ENCODE measurements at regions not wholly inside any gene's neighbourhood (a gene's known extent, or its start where the extent isn't known, plus 50 kb on each side); places are given as distances from the start of the nearest gene placed in this dataset.

DNA sequence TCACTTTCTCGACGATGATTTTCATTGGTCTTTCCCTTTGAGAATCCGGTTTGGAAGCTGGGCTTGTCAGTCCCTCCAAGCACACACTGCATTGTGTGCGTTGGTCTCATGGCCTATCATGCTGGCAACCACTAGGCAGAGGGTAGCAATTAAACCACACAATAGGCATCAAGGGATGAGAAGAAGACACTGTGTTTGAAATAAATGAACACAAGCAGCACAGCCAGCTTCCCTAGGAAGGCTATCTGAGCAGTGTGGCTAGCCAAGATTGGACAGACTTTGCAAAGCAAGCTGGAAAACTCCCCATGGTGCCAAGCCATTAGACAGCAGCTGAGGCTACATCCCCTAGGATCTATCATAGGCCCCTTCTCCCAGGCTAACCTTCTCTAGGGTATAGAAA is 288.7 kb downstream of the NUF2 start:
- ATAC-seq (no peak), DNase-seq (ENCODE audit: low read depth, low spot score) (no peak)
- POLR2A ChIA-PET, result no interaction called here
- H3K4me1 ChIP-seq (ENCODE audit: control insufficient read depth, insufficient read depth, low read length), result no peaks in the 10 kb centered on the region
- in situ Hi-C loops (cut with HindIII; ENCODE audit: low pct_unique_long_range_greater_than_20kb, low sequenced_read_pairs) (no loop called here), intact Hi-C loops (cut with micrococcal nuclease; ENCODE audit: unreplicated experiment) (no loop called here)
- TF ChIP-seq POLR2AphosphoS5 (IDR thresholded peaks at IDR 0.05; ENCODE audit: low read depth, low read length) (no peak), SIN3A (IDR thresholded peaks at IDR 0.05; ENCODE audit: borderline replicate concordance, insufficient read depth, low read depth, low read length) (no peak), TCF7L2 (IDR thresholded peaks at IDR 0.05; ENCODE audit: low read depth, low read length) (no peak)
- TF ChIP-seq, protein P1, sequence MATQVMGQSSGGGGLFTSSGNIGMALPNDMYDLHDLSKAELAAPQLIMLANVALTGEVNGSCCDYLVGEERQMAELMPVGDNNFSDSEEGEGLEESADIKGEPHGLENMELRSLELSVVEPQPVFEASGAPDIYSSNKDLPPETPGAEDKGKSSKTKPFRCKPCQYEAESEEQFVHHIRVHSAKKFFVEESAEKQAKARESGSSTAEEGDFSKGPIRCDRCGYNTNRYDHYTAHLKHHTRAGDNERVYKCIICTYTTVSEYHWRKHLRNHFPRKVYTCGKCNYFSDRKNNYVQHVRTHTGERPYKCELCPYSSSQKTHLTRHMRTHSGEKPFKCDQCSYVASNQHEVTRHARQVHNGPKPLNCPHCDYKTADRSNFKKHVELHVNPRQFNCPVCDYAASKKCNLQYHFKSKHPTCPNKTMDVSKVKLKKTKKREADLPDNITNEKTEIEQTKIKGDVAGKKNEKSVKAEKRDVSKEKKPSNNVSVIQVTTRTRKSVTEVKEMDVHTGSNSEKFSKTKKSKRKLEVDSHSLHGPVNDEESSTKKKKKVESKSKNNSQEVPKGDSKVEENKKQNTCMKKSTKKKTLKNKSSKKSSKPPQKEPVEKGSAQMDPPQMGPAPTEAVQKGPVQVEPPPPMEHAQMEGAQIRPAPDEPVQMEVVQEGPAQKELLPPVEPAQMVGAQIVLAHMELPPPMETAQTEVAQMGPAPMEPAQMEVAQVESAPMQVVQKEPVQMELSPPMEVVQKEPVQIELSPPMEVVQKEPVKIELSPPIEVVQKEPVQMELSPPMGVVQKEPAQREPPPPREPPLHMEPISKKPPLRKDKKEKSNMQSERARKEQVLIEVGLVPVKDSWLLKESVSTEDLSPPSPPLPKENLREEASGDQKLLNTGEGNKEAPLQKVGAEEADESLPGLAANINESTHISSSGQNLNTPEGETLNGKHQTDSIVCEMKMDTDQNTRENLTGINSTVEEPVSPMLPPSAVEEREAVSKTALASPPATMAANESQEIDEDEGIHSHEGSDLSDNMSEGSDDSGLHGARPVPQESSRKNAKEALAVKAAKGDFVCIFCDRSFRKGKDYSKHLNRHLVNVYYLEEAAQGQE (IDR thresholded peaks at IDR 0.05; ENCODE audit: insufficient read depth in 1 of 2, low read depth in 2 of 2, low read length in 1 of 2), result no peak
- TF ChIP-seq, protein P2, sequence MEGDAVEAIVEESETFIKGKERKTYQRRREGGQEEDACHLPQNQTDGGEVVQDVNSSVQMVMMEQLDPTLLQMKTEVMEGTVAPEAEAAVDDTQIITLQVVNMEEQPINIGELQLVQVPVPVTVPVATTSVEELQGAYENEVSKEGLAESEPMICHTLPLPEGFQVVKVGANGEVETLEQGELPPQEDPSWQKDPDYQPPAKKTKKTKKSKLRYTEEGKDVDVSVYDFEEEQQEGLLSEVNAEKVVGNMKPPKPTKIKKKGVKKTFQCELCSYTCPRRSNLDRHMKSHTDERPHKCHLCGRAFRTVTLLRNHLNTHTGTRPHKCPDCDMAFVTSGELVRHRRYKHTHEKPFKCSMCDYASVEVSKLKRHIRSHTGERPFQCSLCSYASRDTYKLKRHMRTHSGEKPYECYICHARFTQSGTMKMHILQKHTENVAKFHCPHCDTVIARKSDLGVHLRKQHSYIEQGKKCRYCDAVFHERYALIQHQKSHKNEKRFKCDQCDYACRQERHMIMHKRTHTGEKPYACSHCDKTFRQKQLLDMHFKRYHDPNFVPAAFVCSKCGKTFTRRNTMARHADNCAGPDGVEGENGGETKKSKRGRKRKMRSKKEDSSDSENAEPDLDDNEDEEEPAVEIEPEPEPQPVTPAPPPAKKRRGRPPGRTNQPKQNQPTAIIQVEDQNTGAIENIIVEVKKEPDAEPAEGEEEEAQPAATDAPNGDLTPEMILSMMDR (IDR thresholded peaks at IDR 0.05), result no peak
- no TSS peak for BruUV-seq (replicated peaks)
- no peak overlapping the region for H3K27ac ChIP-seq (ENCODE audit: low read length)
- H3K27me3 ChIP-seq (ENCODE audit: control insufficient read depth, insufficient read depth, low read length), result no peaks in the 10 kb centered on the region
- H3K9me3 ChIP-seq (ENCODE audit: control insufficient read depth, insufficient read depth, low read depth, low read length), result no peaks in the 10 kb centered on the region
- H3K4me3 ChIP-seq (ENCODE audit: low read depth in 2 of 2, low read length in 2 of 2), result no peak overlapping the region
- H3K36me3 ChIP-seq (ENCODE audit: control insufficient read depth, insufficient read depth, low read length), result no peaks in the 10 kb centered on the region
- CTCF ChIA-PET, result no interaction called here

DNA sequence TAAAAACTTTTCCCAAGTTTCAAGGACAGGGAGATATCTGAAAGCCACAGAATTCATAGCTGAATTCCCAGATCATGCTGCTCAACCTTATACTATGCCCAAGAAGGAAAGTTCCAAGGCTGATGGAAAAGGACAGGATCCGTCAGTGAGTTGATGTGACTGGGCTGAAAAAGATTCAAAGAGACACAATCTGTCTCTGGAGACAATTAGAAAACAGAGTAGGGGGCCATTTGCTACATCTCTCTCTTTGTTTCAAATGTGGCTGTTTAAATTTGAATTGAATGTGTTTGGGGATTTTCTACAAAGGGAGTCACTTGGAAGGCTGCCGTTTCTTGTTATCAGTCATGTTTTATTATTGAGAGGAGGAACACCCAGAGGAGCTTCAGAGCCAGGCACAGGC is 292.6 kb downstream of the NUF2 start:
- no peak overlapping the region for H3K27ac ChIP-seq (ENCODE audit: low read length)
- no peak overlapping the region for H3K4me3 ChIP-seq (ENCODE audit: low read depth in 2 of 2, low read length in 2 of 2)
- no peaks in the 10 kb centered on the region for H3K27me3 ChIP-seq (ENCODE audit: control insufficient read depth, insufficient read depth, low read length)
- TF ChIP-seq SIN3A (IDR thresholded peaks at IDR 0.05; ENCODE audit: borderline replicate concordance, insufficient read depth, low read depth, low read length) (no peak), POLR2AphosphoS5 (IDR thresholded peaks at IDR 0.05; ENCODE audit: low read depth, low read length) (no peak), TCF7L2 (IDR thresholded peaks at IDR 0.05; ENCODE audit: low read depth, low read length) (no peak)
- TF ChIP-seq, protein P2 (IDR thresholded peaks at IDR 0.05), result no peak
- TF ChIP-seq, protein P1 (IDR thresholded peaks at IDR 0.05; ENCODE audit: insufficient read depth in 1 of 2, low read depth in 2 of 2, low read length in 1 of 2), result no peak
- H3K36me3 ChIP-seq (ENCODE audit: control insufficient read depth, insufficient read depth, low read length), result no peaks in the 10 kb centered on the region
- ChIA-PET CTCF (no interaction called here), POLR2A (no interaction called here)
- no peaks in the 10 kb centered on the region for H3K4me1 ChIP-seq (ENCODE audit: control insufficient read depth, insufficient read depth, low read length)
- in situ Hi-C loops (cut with HindIII; ENCODE audit: low pct_unique_long_range_greater_than_20kb, low sequenced_read_pairs) (no loop called here), intact Hi-C loops (cut with micrococcal nuclease; ENCODE audit: unreplicated experiment) (no loop called here)
- ATAC-seq, result no peak
- BruUV-seq (replicated peaks), result no TSS peak
- H3K9me3 ChIP-seq (ENCODE audit: control insufficient read depth, insufficient read depth, low read depth, low read length), result no peaks in the 10 kb centered on the region
- DNase-seq (ENCODE audit: low read depth, low spot score), result no peak
